T47D (cell line): ENCODE measurements at regions not wholly inside any gene's neighbourhood (a gene's known extent, or its start where the extent isn't known, plus 50 kb on each side); places are given as distances from the start of the nearest gene placed in this dataset.

Experiments
- DNase-seq, 2 experiments: peaks; one replicate each; pipeline versions ENCODE4 v3.0.0 to v3.0.0-alpha.2; 2011 to 2012; ENCODE audit warnings: low read depth in 1 of 2, low spot score in 1 of 2
- JUND ChIP-seq: IDR thresholded peaks from 2 replicates; pipeline ENCODE4 v1.6.1; 2012; ENCODE audit warnings: low read depth
- in situ Hi-C: cut with HindIII; loops from 2 replicates; pipeline ENCODE4 v1.10.0; 2016; ENCODE audit warnings: low sequenced_read_pairs, low pct_unique_long_range_greater_than_20kb

- in situ Hi-C loops: no loop called here
- TF ChIP-seq JUND: no peak
- DNase-seq: no peak
Measured at GRCh38 chr16:63038397-63039106, 1002.3 kb upstream of the CDH8 start.

GRCh38 chr16:63037761-63038396 lies 1001.6 kb upstream of the CDH8 start:
- in situ Hi-C loops: no loop called here
- no peak for DNase-seq
- TF ChIP-seq JUND: no peak

GRCh38 chr16:63018581-63019223 lies 982.5 kb upstream of the CDH8 start:
- TF ChIP-seq JUND: no peak
- no peak for DNase-seq
- in situ Hi-C loops: no loop called here

- no peak for DNase-seq
- no peak for TF ChIP-seq JUND
- in situ Hi-C loops: no loop called here
Measured at GRCh38 chr16:63008688-63009087, 972.5 kb upstream of the CDH8 start.

DNA sequence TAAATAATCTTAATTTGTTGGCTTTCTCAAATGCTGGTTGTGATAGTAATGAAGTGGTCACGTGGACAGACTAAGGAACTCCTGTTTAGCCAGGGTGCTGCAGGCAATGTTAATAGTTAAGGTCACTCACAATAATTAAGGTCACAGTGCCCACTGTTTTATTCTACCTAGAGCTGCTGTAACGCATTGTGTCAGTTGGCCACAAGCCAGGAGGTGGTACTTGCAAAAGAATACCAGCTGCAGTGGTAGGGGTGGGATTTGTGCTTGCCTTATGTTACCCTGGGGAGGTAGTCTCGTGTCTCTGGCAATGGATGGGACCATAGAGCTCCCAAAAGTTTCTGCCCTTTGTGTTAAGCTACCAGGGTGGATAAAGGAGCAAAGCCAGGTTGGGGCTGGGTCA lies 969.1 kb upstream of the CDH8 start:
- TF ChIP-seq JUND: no peak
- in situ Hi-C loops: no loop called here
- DNase-seq: no peak

- no peak for TF ChIP-seq JUND
- in situ Hi-C loops: no loop called here
- DNase-seq: no peak
Measured at GRCh38 chr16:62989480-62989879, 953.2 kb upstream of the CDH8 start.

DNA sequence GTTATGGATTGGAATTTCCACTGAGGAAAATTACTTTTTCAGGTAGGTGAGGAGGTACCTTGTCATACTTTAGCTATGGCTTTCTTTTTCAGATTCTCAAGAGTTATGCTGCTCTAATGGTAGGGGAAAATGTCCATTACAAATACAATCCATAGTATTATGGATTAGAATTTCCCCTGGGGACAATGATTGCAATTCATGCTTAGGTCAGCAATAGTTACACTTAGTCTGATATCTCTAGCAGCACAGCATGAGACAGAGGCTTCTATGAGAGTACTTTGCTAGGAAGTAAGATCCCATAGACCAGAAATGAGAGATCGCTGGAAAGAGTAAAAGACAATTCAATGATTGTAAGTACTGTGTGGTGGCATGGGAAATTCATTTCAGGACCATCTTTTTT lies 949.5 kb upstream of the CDH8 start:
- no peak for TF ChIP-seq JUND
- in situ Hi-C loops: no loop called here
- no peak for DNase-seq

GRCh38 chr16:62978451-62978850 lies 942.2 kb upstream of the CDH8 start:
- no peak for TF ChIP-seq JUND
- in situ Hi-C loops: no loop called here

GRCh38 chr16:62977876-62978275 lies 941.6 kb upstream of the CDH8 start:
- in situ Hi-C loops: no loop called here
- DNase-seq: no peak
- no peak for TF ChIP-seq JUND

More at GRCh38 chr16:62978451-62978850, 942.2 kb upstream of the CDH8 start:
- no peak for DNase-seq

DNA sequence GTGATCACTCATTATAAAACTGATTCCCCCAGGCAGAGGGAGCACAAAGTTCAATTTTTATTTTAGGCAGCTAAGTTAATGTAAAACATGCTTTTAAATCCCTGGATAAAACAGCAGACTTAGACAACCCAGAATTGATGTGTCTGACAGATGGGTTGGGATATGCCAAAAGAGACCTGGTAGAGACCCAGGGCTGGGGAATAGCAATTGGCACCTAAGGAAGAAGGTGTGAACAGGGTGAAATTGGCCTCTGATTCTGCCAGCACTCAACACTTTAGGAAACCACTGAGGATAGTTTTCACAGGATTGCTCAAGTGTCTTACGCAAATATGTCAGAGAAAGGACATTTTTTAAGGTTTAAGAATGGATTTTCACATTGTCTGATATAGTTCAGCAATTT lies 938.2 kb upstream of the CDH8 start:
- TF ChIP-seq JUND: no peak
- in situ Hi-C loops: no loop called here
- DNase-seq: no peak

GRCh38 chr16:62970851-62971250 lies 934.6 kb upstream of the CDH8 start:
- in situ Hi-C loops: no loop called here

GRCh38 chr16:62969711-62970318 lies 933.6 kb upstream of the CDH8 start:
- DNase-seq: no peak
- in situ Hi-C loops: no loop called here
- no peak for TF ChIP-seq JUND

More at GRCh38 chr16:62970851-62971250, 934.6 kb upstream of the CDH8 start:
- no peak for DNase-seq
- TF ChIP-seq JUND: no peak

DNA sequence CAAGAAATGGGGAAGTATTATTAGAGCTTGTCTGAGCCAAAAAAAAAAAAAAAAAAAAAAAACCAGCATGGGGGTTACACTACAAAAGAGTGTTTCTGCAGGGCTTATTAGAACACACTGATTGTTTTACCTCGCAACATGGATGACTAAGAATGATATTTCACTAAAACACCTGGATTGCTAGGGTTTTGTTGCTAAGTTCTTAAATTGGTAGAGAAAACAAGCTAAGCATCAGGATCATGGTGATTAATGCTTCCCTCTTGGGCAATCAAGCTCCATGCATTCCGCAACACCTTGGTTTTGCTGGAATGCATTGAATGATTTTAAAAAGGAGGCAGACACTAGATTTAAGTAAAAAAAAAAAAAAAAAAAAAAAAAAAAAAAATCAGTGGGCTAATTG lies 931.4 kb upstream of the CDH8 start:
- DNase-seq: no peak
- no peak for TF ChIP-seq JUND
- in situ Hi-C loops: no loop called here
